ENCODE measurements at regions not wholly inside any gene's neighbourhood (a gene's known extent, or its start where the extent isn't known, plus 50 kb on each side); places are given as distances from the start of the nearest gene placed in this dataset.
"Not testable (repeated sequence)": the region's sequence is repeated elsewhere in the genome, so short reads cannot be mapped to it uniquely, and the experiment has no call there.

- intact Hi-C loops (cut with DNase I; ENCODE audit: low total_unique reads): no loop called here
- H3K9me3 ChIP-seq: peaks cover 0 to 7% (median 4%) of the 10 kb centered on the region in 3 donors
- H3K36me3 ChIP-seq: no peaks in the 10 kb centered on the region
- no peak for TF ChIP-seq CTCF (IDR thresholded peaks at IDR 0.05)
- DNase-seq: no peak
- no peak overlapping the region for H3K4me3 ChIP-seq
- H3K27me3 ChIP-seq: peaks cover 0 to 11% of the 10 kb centered on the region in 2 donors
- H3K27ac ChIP-seq: no peak overlapping the region
- H3K4me1 ChIP-seq: no peaks in the 10 kb centered on the region
Observed at GRCh38 chr20:51172558-51173428, 149.9 kb upstream of the KCNG1 start.

- intact Hi-C loops (cut with DNase I; ENCODE audit: low total_unique reads): no loop called here
- no peak for DNase-seq
- Histone ChIP-seq H3K4me1 (no peaks in the 10 kb centered on the region), H3K9me3 (peaks cover 0 to 7% (median 4%) of the 10 kb centered on the region in 3 donors), H3K4me3 (no peak overlapping the region), H3K36me3 (no peaks in the 10 kb centered on the region), H3K27ac (no peak overlapping the region), H3K27me3 (peaks cover 0 to 7% of the 10 kb centered on the region in 2 donors)
- TF ChIP-seq CTCF (IDR thresholded peaks at IDR 0.05): no peak
Observed at GRCh38 chr20:51171141-51171540, 148.2 kb upstream of the KCNG1 start.

- H3K27me3 ChIP-seq: peaks cover 0 to 7% of the 10 kb centered on the region in 2 donors
- no peak overlapping the region for H3K4me3 ChIP-seq
- H3K4me1 ChIP-seq: no peaks in the 10 kb centered on the region
- no peak overlapping the region for H3K27ac ChIP-seq
- H3K36me3 ChIP-seq: no peaks in the 10 kb centered on the region
- H3K9me3 ChIP-seq: peaks cover 0 to 7% (median 4%) of the 10 kb centered on the region in 3 donors
- no peak for TF ChIP-seq CTCF (IDR thresholded peaks at IDR 0.05)
- intact Hi-C loops (cut with DNase I; ENCODE audit: low total_unique reads): no loop called here
- DNase-seq: no peak
Observed at GRCh38 chr20:51169813-51170212, 146.9 kb upstream of the KCNG1 start.

GRCh38 chr20:51167911-51168310 lies 145.0 kb upstream of the KCNG1 start:
- H3K9me3 ChIP-seq; H3K36me3 ChIP-seq; DNase-seq; H3K4me1 ChIP-seq; intact Hi-C loops (cut with DNase I; ENCODE audit: low total_unique reads); H3K27me3 ChIP-seq; H3K4me3 ChIP-seq; H3K27ac ChIP-seq: not testable (repeated sequence)

- H3K36me3 ChIP-seq: no peaks in the 10 kb centered on the region
- no peak for TF ChIP-seq CTCF (IDR thresholded peaks at IDR 0.05)
- intact Hi-C loops (cut with DNase I; ENCODE audit: low total_unique reads): no loop called here
- no peaks in the 10 kb centered on the region for H3K27me3 ChIP-seq
- H3K27ac ChIP-seq: no peak overlapping the region
- no peak overlapping the region for H3K4me3 ChIP-seq
- H3K9me3 ChIP-seq: peaks cover 0 to 7% (median 4%) of the 10 kb centered on the region in 3 donors
- no peaks in the 10 kb centered on the region for H3K4me1 ChIP-seq
- DNase-seq: no peak
Observed at GRCh38 chr20:51166489-51166888, 143.6 kb upstream of the KCNG1 start.

GRCh38 chr20:51165131-51165530 lies 142.2 kb upstream of the KCNG1 start:
- H3K4me1 ChIP-seq: no peaks in the 10 kb centered on the region
- H3K4me3 ChIP-seq: no peak overlapping the region
- H3K27ac ChIP-seq: no peak overlapping the region
- H3K9me3 ChIP-seq: peaks cover 0 to 7% (median 4%) of the 10 kb centered on the region in 3 donors
- H3K36me3 ChIP-seq: no peaks in the 10 kb centered on the region
- TF ChIP-seq CTCF (IDR thresholded peaks at IDR 0.05): no peak
- intact Hi-C loops (cut with DNase I; ENCODE audit: low total_unique reads): no loop called here
- DNase-seq: no peak
- H3K27me3 ChIP-seq: peaks cover 0 to 11% of the 10 kb centered on the region in 2 donors
